Heart right ventricle (tissue), 16 donors: ENCODE measurements at regions not wholly inside any gene's neighbourhood (a gene's known extent, or its start where the extent isn't known, plus 50 kb on each side); places are given as distances from the start of the nearest gene placed in this dataset.
"Not testable (repeated sequence)": the region's sequence is repeated elsewhere in the genome, so short reads cannot be mapped to it uniquely, and the experiment has no call there.

Source experiments
- ATAC-seq, 8 donors: fragments of 200-7000 bp; cut with Tn5 transposase; one replicate each; pipeline ENCODE4 v1.9.1; 2020; ENCODE audit warnings: mild to moderate bottlenecking in 8 of 8, moderate library complexity in 8 of 8, moderate number of reproducible peaks in 1 of 8
- DNase-seq, 2 donors: peaks; one replicate each; pipeline ENCODE4 v3.0.0-alpha.2; 2020
- H3K27ac ChIP-seq, 10 donors: fragments of 200-600 bp; sonication (generic) in 2 of 10; one replicate each; pipeline versions ENCODE4 v1.5.0 to v1.8.0; 2020 to 2022; ENCODE audit warnings: mild to moderate bottlenecking in 3 of 10
- H3K27me3 ChIP-seq, 7 donors: fragments of 200-600 bp; one replicate each; pipeline ENCODE4 v1.8.0; 2021 to 2022; ENCODE audit warnings: mild to moderate bottlenecking in 2 of 7
- H3K36me3 ChIP-seq, 9 donors: fragments of 200-600 bp; sonication (generic) in 1 of 9; one replicate each; pipeline versions ENCODE4 v1.5.0 to v1.8.0; 2020 to 2022; ENCODE audit warnings: mild to moderate bottlenecking in 2 of 9
- H3K4me1 ChIP-seq, 9 donors: fragments of 200-600 bp; sonication (generic) in 1 of 9; one replicate each; pipeline versions ENCODE4 v1.5.0 to v1.8.0; 2020 to 2022; ENCODE audit warnings: mild to moderate bottlenecking in 4 of 9
- H3K4me3 ChIP-seq, 10 donors: fragments of 200-600 bp; sonication (generic) in 2 of 10; one replicate each; pipeline versions ENCODE4 v1.5.0 to v1.8.0; 2020 to 2022; ENCODE audit warnings: mild to moderate bottlenecking in 7 of 10, moderate library complexity in 2 of 10
- H3K9me3 ChIP-seq, 11 donors: fragments of 200-600 bp in 10 of 11; sonication (generic) in 2 of 11; one replicate each; pipeline versions ENCODE4 v1.5.0 to v1.8.0; 2013 to 2022; ENCODE audit warnings: mild to moderate bottlenecking in 2 of 11, control low read depth in 1 of 11, moderate library complexity in 1 of 11
- CTCF ChIP-seq, 9 donors: fragments of 200-600 bp; sonication (generic) in 2 of 9; IDR thresholded peaks; one replicate each; pipeline versions ENCODE4 v1.5.0 to v1.8.0; 2021 to 2022; ENCODE audit warnings: antibody characterized with exemption in 9 of 9, mild to moderate bottlenecking in 5 of 9, moderate library complexity in 1 of 9
- WGBS, 2 donors: extraction: QIAGEN DNeasy Blood & Tissue Kit; methylation state at CpG; one replicate each; pipeline ENCODE4 v1.1.7; 2013; ENCODE audit warnings: inconsistent platforms in 1 of 2; 5-methylcytosine and 5-hydroxymethylcytosine counted together
- intact Hi-C, 10 donors: fragments of 100-400 bp; cut with DNase I; formaldehyde crosslinking; loops; one replicate each; pipeline versions ENCODE4 v1.11.1 to v1.14.2; 2022
- donor health status: Arrhythmogenic right ventricular cardiomyopathy.
- donor health status: ischemic (EF 13 %, LVEDD 7.1; RV severe dilation, severe dysfunction).
- donor health status: healthy with polysubstance abuse.
- donor health status: DM: no; HTN: yes; CAD: no.
- donor health status: DM: no; HTN: no; CAD: no.
- donor health status: ischemic (EF 25% LVEDD 6.9; RV normal size, moderate dysfunction).
- donor health status: ischemic (EF 25% LVEDD 5.7; RV mildly dilated, moderate dysfunction).
- donor health status: healthy.
- donor health status: DM: yes; HTN: yes; CAD: no.
- donor health status: Ischemic cardiomyopathy.
- donor health status: ischemic (EF 35%, LVEDD 5.7; RV mildly dilated, moderate dysfunction).
- donor health status: nonischemic (EF 11% LVEDD 7.7; RV severe dilation, severe dysfunction).
- donor health status: DM: yes; HTN: yes; CAD: no.
- donor health status: PGD.
- donor health status: ischemic (EF 29% LVEDD 5.4; RV normal size, mild dysfunction).
- donor health status: nonischemic (EF 23%, LVEDD 6.1; RV moderate dilation, normal function).

GRCh38 chr5:136819526-136820302 lies 454.4 kb upstream of the TRPC7 start:
- no peak for ATAC-seq
- Histone ChIP-seq H3K4me3 (no peak overlapping the region), H3K9me3 (peaks cover 0 to 3% (median 0%) of the 10 kb centered on the region in 11 donors), H3K36me3 (no peaks in the 10 kb centered on the region), H3K4me1 (peaks cover 0 to 11% (median 0%) of the 10 kb centered on the region in 9 donors), H3K27me3 (no peaks in the 10 kb centered on the region), H3K27ac (no peak overlapping the region)
- DNase-seq, result no peak
- intact Hi-C loops, result loop anchor here in 3 of 10 donors (5.0 to 10.0 kb wide), 3 partner anchors 165 to 398 kb away; no protein-coding TSS in a partner anchor
- no peak for TF ChIP-seq CTCF (IDR thresholded peaks at IDR 0.05)
- 89 to 97% methylated on average over 1 of the region's 1 CpG for WGBS, 2 donors

- Histone ChIP-seq H3K4me1 (peaks cover 0 to 17% (median 6%) of the 10 kb centered on the region in 9 donors), H3K27me3 (no peaks in the 10 kb centered on the region), H3K9me3 (no peaks in the 10 kb centered on the region), H3K4me3 (no peak overlapping the region), H3K27ac (no peak overlapping the region), H3K36me3 (no peaks in the 10 kb centered on the region)
- ATAC-seq (peak in 2 of 8 donors; percentile 29 to 70), DNase-seq (no peak)
- TF ChIP-seq CTCF (IDR thresholded peaks at IDR 0.05), result no peak
- intact Hi-C loops, result loop anchor here in 3 of 10 donors (5.0 to 10.0 kb wide), 3 partner anchors 168 to 401 kb away; no protein-coding TSS in a partner anchor
- WGBS, 2 donors, result 54 to 65% methylated on average over 2 of the region's 2 CpGs
Measured at GRCh38 chr5:136816327-136816726, 451.0 kb upstream of the TRPC7 start.

- peak in 1 of 2 donors; percentile 27 for DNase-seq
Measured at GRCh38 chr5:136814619-136815378, 449.5 kb upstream of the TRPC7 start.

GRCh38 chr5:136812270-136812669 lies 446.9 kb upstream of the TRPC7 start:
- intact Hi-C loops, result loop anchor here in 2 of 10 donors (10.0 kb wide), 2 partner anchors 173 to 183 kb away; no protein-coding TSS in a partner anchor
- not testable (repeated sequence) for H3K27ac ChIP-seq, ATAC-seq

More at GRCh38 chr5:136814619-136815378, 449.5 kb upstream of the TRPC7 start:
- no peaks in the 10 kb centered on the region for H3K27me3 ChIP-seq
- WGBS, 2 donors, result 54 to 63% methylated on average over 11 of the region's 11 CpGs
- no peaks in the 10 kb centered on the region for H3K9me3 ChIP-seq
- intact Hi-C loops, result loop anchor here in 3 of 10 donors (5.0 to 10.0 kb wide), 3 partner anchors 170 to 403 kb away; no protein-coding TSS in a partner anchor
- TF ChIP-seq CTCF (IDR thresholded peaks at IDR 0.05), result no peak
- H3K4me1 ChIP-seq, result peaks cover 0 to 33% (median 22%) of the 10 kb centered on the region in 9 donors
- no peak for ATAC-seq
- no peak overlapping the region for H3K4me3 ChIP-seq
- no peaks in the 10 kb centered on the region for H3K36me3 ChIP-seq
- no peak overlapping the region for H3K27ac ChIP-seq

More at GRCh38 chr5:136812270-136812669, 446.9 kb upstream of the TRPC7 start:
- not testable (repeated sequence) for H3K36me3 ChIP-seq, H3K4me3 ChIP-seq, DNase-seq, H3K9me3 ChIP-seq, H3K27me3 ChIP-seq
- peaks cover 0 to 34% (median 23%) of the 10 kb centered on the region in 9 donors for H3K4me1 ChIP-seq
- WGBS, 2 donors, result 78 to 81% methylated on average over 2 of the region's 2 CpGs
